Right lobe of liver (tissue), 4 donors: ENCODE measurements at regions not wholly inside any gene's neighbourhood (a gene's known extent, or its start where the extent isn't known, plus 50 kb on each side); places are given as distances from the start of the nearest gene placed in this dataset.

Experiments
- CTCF ChIP-seq, 4 donors: fragments of 200-600 bp in 3 of 4; fragments of 450-650 bp in 1 of 4; IDR thresholded peaks; one replicate each; pipeline versions ENCODE4 v1.5.1 to v1.8.0; 2016 to 2022; ENCODE audit warnings: antibody characterized with exemption in 4 of 4, mild to moderate bottlenecking in 2 of 4
- POLR2A ChIP-seq: fragments of 450-650 bp; IDR thresholded peaks from one replicate; pipeline ENCODE4 v1.6.1; 2017; ENCODE audit warnings: antibody characterized with exemption, mild to moderate bottlenecking
- donor health status: DM: no; HTN: no; CAD: no.
- donor health status: DM: no; HTN: no; CAD: no.
- donor health status: DM: no; HTN: yes; CAD: no.

GRCh38 chr16:17972460-17972943 lies 364.0 kb downstream of the NPIPA8 start:
- TF ChIP-seq CTCF (IDR thresholded peaks at IDR 0.05): no peak
- no peak for TF ChIP-seq POLR2A
